Choroid plexus epithelial cell (primary cell): ENCODE measurements at regions not wholly inside any gene's neighbourhood (a gene's known extent, or its start where the extent isn't known, plus 50 kb on each side); places are given as distances from the start of the nearest gene placed in this dataset.

Experiments
- DNase-seq: peaks from one replicate; pipeline ENCODE4 v3.0.0-alpha.2; 2010; ENCODE audit warnings: low read depth
- H3K4me3 ChIP-seq: 2 replicates; pipeline ENCODE4 v1.5.1; 2011; ENCODE audit warnings: low read depth, mild to moderate bottlenecking, control low read depth, low read length, moderate library complexity
- TF ChIP-seq, protein P1 (sequence below): conservative IDR thresholded peaks from 2 replicates; pipeline ENCODE4 v1.5.1; 2011; ENCODE audit warnings: low read depth, mild to moderate bottlenecking, control low read depth, inconsistent platforms, low read length, moderate library complexity

DNA sequence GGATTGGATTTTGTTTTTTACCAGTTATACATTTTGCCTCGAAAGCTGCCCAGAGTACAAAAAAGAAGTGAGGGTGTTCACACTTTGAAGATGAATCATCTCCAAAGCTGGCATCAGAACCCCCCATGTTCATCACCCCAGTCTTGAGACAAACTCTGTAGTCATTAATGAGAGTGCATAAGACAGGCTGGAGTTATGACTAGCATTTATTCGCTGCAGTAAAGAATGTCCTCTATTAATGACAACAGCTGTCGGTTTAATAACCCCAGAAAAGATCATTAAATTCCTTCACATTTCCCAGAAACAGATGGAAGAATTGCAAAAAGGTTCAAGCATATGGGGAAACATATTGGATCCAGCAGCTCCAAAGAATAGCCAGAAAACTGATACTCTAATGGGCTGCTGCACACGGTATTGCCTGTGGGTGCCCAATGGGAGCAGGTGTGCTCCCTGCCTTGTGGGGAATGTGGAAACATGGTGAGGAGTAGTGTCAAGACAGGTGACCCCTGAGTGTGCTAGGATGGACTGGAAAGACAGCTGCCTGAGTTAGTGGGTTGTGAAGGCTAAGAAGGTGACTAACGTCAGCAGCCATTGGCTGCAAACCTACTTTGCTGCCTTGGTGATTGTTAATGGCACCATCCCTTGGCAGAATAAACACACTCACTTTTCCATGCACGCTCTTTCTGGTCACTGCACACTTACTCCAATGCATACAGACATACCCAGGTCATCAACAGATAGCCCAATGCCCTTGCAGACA lies 81.9 kb downstream of the AIPL1 start:
- TF ChIP-seq, protein P1, sequence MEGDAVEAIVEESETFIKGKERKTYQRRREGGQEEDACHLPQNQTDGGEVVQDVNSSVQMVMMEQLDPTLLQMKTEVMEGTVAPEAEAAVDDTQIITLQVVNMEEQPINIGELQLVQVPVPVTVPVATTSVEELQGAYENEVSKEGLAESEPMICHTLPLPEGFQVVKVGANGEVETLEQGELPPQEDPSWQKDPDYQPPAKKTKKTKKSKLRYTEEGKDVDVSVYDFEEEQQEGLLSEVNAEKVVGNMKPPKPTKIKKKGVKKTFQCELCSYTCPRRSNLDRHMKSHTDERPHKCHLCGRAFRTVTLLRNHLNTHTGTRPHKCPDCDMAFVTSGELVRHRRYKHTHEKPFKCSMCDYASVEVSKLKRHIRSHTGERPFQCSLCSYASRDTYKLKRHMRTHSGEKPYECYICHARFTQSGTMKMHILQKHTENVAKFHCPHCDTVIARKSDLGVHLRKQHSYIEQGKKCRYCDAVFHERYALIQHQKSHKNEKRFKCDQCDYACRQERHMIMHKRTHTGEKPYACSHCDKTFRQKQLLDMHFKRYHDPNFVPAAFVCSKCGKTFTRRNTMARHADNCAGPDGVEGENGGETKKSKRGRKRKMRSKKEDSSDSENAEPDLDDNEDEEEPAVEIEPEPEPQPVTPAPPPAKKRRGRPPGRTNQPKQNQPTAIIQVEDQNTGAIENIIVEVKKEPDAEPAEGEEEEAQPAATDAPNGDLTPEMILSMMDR, result no peak
- DNase-seq, result no peak
- no peak overlapping the region for H3K4me3 ChIP-seq

DNA sequence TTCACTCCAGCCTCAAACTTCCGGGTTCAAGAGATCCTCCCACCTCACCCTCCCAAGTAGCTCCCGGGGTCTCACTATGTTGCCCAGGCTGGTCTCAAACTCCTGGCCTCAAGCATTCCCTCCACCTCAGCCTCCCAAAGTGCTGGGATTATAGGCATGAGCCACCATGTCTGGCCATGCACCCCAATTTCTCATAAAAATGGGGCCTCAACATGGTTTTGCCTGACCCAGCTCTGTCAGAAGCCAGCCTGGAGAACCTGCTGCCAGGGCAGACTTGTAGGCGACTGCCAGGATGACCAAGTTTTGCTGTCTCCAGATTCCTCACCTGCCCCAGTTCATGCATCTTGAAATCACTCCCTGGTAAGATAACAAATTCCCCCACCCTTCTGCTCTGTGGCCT lies 82.9 kb downstream of the AIPL1 start:
- no peak overlapping the region for H3K4me3 ChIP-seq
- TF ChIP-seq, protein P1, result no peak
- DNase-seq, result no peak

DNA sequence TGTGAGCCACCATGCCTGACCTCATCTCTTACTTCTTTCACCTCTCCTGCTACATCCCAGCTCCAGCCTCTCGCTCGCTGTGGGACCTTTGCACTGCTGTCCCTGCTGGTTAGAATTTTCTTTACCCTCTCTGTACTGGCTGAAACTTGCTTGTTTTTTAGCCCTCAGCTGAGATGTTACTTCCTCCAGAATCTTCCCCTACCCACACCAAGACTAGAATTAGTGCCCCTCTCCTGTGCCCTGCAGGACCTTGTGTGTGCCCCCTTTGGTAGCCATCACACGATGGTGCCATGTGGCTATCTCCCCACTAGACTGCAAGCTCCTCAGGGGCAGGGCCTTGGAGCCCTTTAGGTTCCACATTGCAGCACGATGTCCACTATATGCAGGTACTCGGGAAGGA lies 84.1 kb downstream of the AIPL1 start:
- H3K4me3 ChIP-seq, result no peak overlapping the region
- DNase-seq, result no peak
- TF ChIP-seq, protein P1, result no peak

DNA sequence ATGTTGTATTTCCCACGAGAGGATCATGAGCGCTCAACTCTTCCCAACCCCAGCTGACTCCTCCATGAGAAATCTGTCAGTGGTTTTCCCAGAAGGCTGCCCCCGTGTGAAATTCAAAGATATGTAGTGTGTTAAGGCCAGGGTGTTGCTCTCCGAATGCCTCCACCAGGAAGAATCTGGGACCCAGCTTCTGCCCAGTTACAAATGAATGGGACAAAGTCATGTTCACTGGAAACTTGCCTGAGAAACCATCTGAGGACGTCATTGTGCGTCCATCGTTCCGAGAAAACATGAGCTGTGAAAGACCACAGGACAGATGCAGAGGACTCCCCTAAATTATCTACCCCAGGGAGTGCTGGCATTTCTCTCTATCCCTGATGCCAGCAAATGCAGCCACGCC lies 86.0 kb downstream of the AIPL1 start:
- TF ChIP-seq, protein P1, result no peak
- DNase-seq, result no peak
- H3K4me3 ChIP-seq, result no peak overlapping the region

DNA sequence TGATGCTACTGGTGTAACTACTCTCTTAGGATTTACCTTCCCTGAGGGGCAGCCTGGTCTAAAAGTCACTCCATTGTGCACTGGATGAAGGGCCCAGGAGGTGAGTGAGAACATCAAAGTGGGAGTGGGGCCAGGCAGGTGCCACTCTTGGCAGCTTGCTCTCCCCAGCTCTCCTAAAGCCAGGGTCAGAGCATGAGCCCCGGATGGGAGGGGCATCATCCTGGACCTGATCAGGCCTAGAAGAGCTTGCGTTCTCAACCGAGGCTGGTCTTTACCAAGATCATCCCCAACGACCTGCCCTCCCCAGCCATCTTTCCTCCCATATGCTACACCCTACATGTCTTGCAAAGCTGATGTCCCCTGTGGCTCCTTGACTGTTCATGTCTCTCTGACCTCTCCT lies 87.1 kb downstream of the AIPL1 start:
- TF ChIP-seq, protein P1, result no peak
- no peak for DNase-seq

DNA sequence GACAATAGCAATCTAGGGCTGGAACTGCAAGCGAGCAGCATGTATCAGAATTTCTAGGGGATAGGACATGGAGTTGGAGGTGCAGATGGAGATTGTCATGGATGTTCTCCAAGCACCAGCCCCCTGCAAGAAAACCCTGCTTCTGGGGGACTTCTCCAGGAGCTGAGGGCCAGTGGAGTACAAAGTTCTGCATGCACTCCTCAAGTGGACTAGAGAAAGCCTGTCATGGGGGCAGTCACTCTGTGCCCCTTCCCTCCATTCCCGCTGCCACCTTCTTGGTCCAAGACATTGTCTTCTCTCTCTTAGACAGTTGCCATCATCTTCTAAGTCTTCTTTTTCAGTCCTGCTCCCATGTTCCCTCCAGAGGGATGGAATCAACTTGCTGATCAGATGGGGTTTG lies 87.9 kb downstream of the AIPL1 start:
- no peak for DNase-seq
- no peak overlapping the region for H3K4me3 ChIP-seq
- TF ChIP-seq, protein P1, result no peak

More for the DNA sequence above, 87.1 kb downstream of the AIPL1 start:
- H3K4me3 ChIP-seq, result no peak overlapping the region

DNA sequence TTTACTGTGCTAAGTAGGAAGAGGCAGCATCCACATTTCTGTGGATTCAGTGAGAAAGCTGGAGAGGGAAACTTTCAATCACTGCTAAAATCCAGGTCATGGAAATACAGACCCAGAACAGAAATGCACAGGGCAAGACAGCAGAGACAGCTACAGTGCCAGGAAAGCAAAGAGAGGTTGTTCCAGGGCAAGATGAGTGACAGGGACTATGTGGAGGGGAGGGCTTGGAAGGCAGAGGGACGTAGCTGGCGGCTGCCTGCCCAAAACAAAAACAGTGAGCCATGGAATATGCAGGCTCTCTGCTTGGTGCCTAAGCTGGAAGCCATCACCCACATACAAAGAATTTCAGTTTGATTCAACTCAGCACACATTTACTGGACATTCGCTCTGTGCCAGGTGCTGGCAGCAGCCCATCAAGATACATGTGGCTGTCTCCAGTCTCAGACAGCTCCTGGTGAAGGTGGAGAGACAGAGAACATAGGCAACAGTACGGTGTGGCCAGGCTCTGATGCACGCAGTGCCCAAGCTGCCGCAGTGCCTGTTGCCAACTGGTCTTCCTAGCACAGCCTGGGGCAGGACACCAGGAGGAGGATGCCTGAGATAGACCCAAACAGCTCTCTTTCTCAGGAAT lies 88.7 kb downstream of the AIPL1 start:
- H3K4me3 ChIP-seq, result no peak overlapping the region
- TF ChIP-seq, protein P1, result no peak
- DNase-seq, result no peak
